Endothelial cell (in vitro differentiated cells): ENCODE measurements at regions not wholly inside any gene's neighbourhood (a gene's known extent, or its start where the extent isn't known, plus 50 kb on each side); places are given as distances from the start of the nearest gene placed in this dataset.
"Not testable (repeated sequence)": the region's sequence is repeated elsewhere in the genome, so short reads cannot be mapped to it uniquely, and the experiment has no call there.

Experiments used
- DNase-seq: peaks from one replicate; pipeline ENCODE4 v3.0.0; 2021; ENCODE audit warnings: low spot score
- H3K27ac Mint-ChIP-seq: one replicate; pipeline ENCODE4 v1.8.0; 2021; ENCODE audit warnings: mixed read lengths, inconsistent platforms; ENCODE audit not compliant: unreplicated experiment
- H3K27me3 Mint-ChIP-seq: one replicate; pipeline ENCODE4 v1.8.0; 2021; ENCODE audit warnings: mild to moderate bottlenecking, moderate library complexity, mixed read lengths, inconsistent platforms; ENCODE audit not compliant: unreplicated experiment
- H3K36me3 Mint-ChIP-seq: one replicate; pipeline ENCODE4 v1.8.0; 2021; ENCODE audit warnings: mild to moderate bottlenecking, low read depth, mixed read lengths, inconsistent platforms; ENCODE audit not compliant: unreplicated experiment
- H3K4me1 Mint-ChIP-seq: one replicate; pipeline ENCODE4 v1.8.0; 2021; ENCODE audit warnings: mild to moderate bottlenecking, mixed read lengths, inconsistent platforms; ENCODE audit not compliant: unreplicated experiment
- H3K4me3 Mint-ChIP-seq: one replicate; pipeline ENCODE4 v1.8.0; 2021; ENCODE audit warnings: mild to moderate bottlenecking, mixed read lengths, inconsistent platforms; ENCODE audit not compliant: unreplicated experiment
- H3K9me3 Mint-ChIP-seq: one replicate; pipeline ENCODE4 v1.8.0; 2021; ENCODE audit warnings: mixed read lengths, inconsistent platforms; ENCODE audit not compliant: unreplicated experiment
- CTCF ChIP-seq: fragments of 200-600 bp; sonication (generic); IDR thresholded peaks from one replicate; pipeline ENCODE4 v1.5.0; 2021; ENCODE audit warnings: antibody characterized with exemption; ENCODE audit not compliant: unreplicated experiment

- no peak for TF ChIP-seq CTCF
- Mint-ChIP-seq H3K27me3 (no peaks in the 10 kb centered on the region), H3K36me3 (no peaks in the 10 kb centered on the region), H3K4me3 (no peak overlapping the region), H3K9me3 (peaks cover 5% of the 10 kb centered on the region), H3K4me1 (no peaks in the 10 kb centered on the region), H3K27ac (no peak overlapping the region)
- no peak for DNase-seq
Observed at GRCh38 chr3:4162096-4162495, 141.1 kb upstream of the SETMAR start.

GRCh38 chr3:4163011-4163410 lies 140.2 kb upstream of the SETMAR start:
- Mint-ChIP-seq H3K4me3 (no peak overlapping the region), H3K4me1 (no peaks in the 10 kb centered on the region), H3K9me3 (peaks cover 5% of the 10 kb centered on the region), H3K27me3 (no peaks in the 10 kb centered on the region), H3K27ac (no peak overlapping the region), H3K36me3 (no peaks in the 10 kb centered on the region)
- TF ChIP-seq CTCF: no peak
- no peak for DNase-seq

GRCh38 chr3:4166540-4166939 lies 136.6 kb upstream of the SETMAR start:
- H3K4me1 Mint-ChIP-seq: no peaks in the 10 kb centered on the region
- no peak for TF ChIP-seq CTCF
- no peak overlapping the region for H3K4me3 Mint-ChIP-seq

GRCh38 chr3:4167230-4167629 lies 135.9 kb upstream of the SETMAR start:
- not testable (repeated sequence) for H3K36me3 Mint-ChIP-seq, H3K4me1 Mint-ChIP-seq, H3K27ac Mint-ChIP-seq, H3K4me3 Mint-ChIP-seq, DNase-seq, H3K9me3 Mint-ChIP-seq, H3K27me3 Mint-ChIP-seq

More at GRCh38 chr3:4166540-4166939, 136.6 kb upstream of the SETMAR start:
- H3K36me3 Mint-ChIP-seq: no peaks in the 10 kb centered on the region
- peaks cover 5% of the 10 kb centered on the region for H3K9me3 Mint-ChIP-seq
- peaks cover 2% of the 10 kb centered on the region for H3K27me3 Mint-ChIP-seq
- no peak overlapping the region for H3K27ac Mint-ChIP-seq
- no peak for DNase-seq

- TF ChIP-seq CTCF: no peak
- no peaks in the 10 kb centered on the region for H3K4me1 Mint-ChIP-seq
Observed at GRCh38 chr3:4174791-4175190, 128.4 kb upstream of the SETMAR start.

GRCh38 chr3:4191971-4192370 lies 111.2 kb upstream of the SETMAR start:
- Mint-ChIP-seq H3K4me3 (no peak overlapping the region), H3K27me3 (no peaks in the 10 kb centered on the region), H3K9me3 (peaks cover 12% of the 10 kb centered on the region), H3K27ac (no peak overlapping the region), H3K4me1 (no peaks in the 10 kb centered on the region), H3K36me3 (no peaks in the 10 kb centered on the region)
- no peak for DNase-seq
- no peak for TF ChIP-seq CTCF

More at GRCh38 chr3:4174791-4175190, 128.4 kb upstream of the SETMAR start:
- H3K9me3 Mint-ChIP-seq: peaks cover 13% of the 10 kb centered on the region
- no peak for DNase-seq
- no peak overlapping the region for H3K4me3 Mint-ChIP-seq
- H3K36me3 Mint-ChIP-seq: no peaks in the 10 kb centered on the region
- no peak overlapping the region for H3K27ac Mint-ChIP-seq
- peaks cover 7% of the 10 kb centered on the region for H3K27me3 Mint-ChIP-seq
